SKM-1 treated with dmso at 0.1 percent for 144 hours (cell line): ENCODE measurements at regions not wholly inside any gene's neighbourhood (a gene's known extent, or its start where the extent isn't known, plus 50 kb on each side); places are given as distances from the start of the nearest gene placed in this dataset.
A peak's percentile ranks its signal among the peaks of the same experiment; 100 is the strongest.

ENCODE experiments used
- DNase-seq: peaks from one replicate; lab custom pipeline; 2025; ENCODE audit not compliant: unreplicated experiment; lab: John Stamatoyannopoulos, UW

- no peak for DNase-seq
These were observed 1070.9 kb upstream of the FANCL start for GRCh38 chr2:59312029-59312428.

- DNase-seq = no peak
These were observed 1067.0 kb upstream of the FANCL start for GRCh38 chr2:59308108-59308507.

- DNase-seq = no peak
These were observed 1066.1 kb upstream of the FANCL start for GRCh38 chr2:59307196-59307595.

GRCh38 chr2:59303272-59303671 lies 1062.1 kb upstream of the FANCL start:
- no peak for DNase-seq

GRCh38 chr2:59302683-59303082 lies 1061.6 kb upstream of the FANCL start:
- no peak for DNase-seq

GRCh38 chr2:59301466-59302402 lies 1060.6 kb upstream of the FANCL start:
- peak; percentile 63 for DNase-seq

- no peak for DNase-seq
These were observed 1056.7 kb upstream of the FANCL start for GRCh38 chr2:59297816-59298215.

- DNase-seq = no peak
These were observed 1055.2 kb upstream of the FANCL start for GRCh38 chr2:59296279-59296678.

GRCh38 chr2:59295524-59296162 lies 1054.5 kb upstream of the FANCL start:
- DNase-seq = no peak

- DNase-seq = no peak
These were observed 1047.6 kb upstream of the FANCL start for GRCh38 chr2:59288771-59289170.

- DNase-seq = no peak
These were observed 1041.4 kb upstream of the FANCL start for GRCh38 chr2:59282374-59283057.

GRCh38 chr2:59277671-59278070 lies 1036.5 kb upstream of the FANCL start:
- DNase-seq = no peak

- no peak for DNase-seq
These were observed 1035.8 kb upstream of the FANCL start for GRCh38 chr2:59276917-59277316.

GRCh38 chr2:59276033-59276432 lies 1034.9 kb upstream of the FANCL start:
- DNase-seq = peak; percentile 1

GRCh38 chr2:59266453-59266852 lies 1025.3 kb upstream of the FANCL start:
- no peak for DNase-seq

GRCh38 chr2:59259913-59260312 lies 1018.8 kb upstream of the FANCL start:
- DNase-seq = no peak

- no peak for DNase-seq
These were observed 1015.2 kb upstream of the FANCL start for GRCh38 chr2:59256290-59256689.

GRCh38 chr2:59254279-59254678 lies 1013.2 kb upstream of the FANCL start:
- no peak for DNase-seq

GRCh38 chr2:59250307-59250677 lies 1009.2 kb upstream of the FANCL start:
- DNase-seq = no peak

GRCh38 chr2:59249441-59250306 lies 1008.5 kb upstream of the FANCL start:
- no peak for DNase-seq

GRCh38 chr2:59239146-59239545 lies 998.0 kb upstream of the FANCL start:
- DNase-seq = no peak
